Astrocyte of the spinal cord (primary cell): ENCODE measurements at regions not wholly inside any gene's neighbourhood (a gene's known extent, or its start where the extent isn't known, plus 50 kb on each side); places are given as distances from the start of the nearest gene placed in this dataset.

Source experiments
- DNase-seq: peaks from one replicate; pipeline ENCODE4 v3.0.0; 2011; ENCODE audit warnings: low read depth, low spot score
- H3K4me3 ChIP-seq: 2 replicates; pipeline ENCODE4 v1.5.1; 2011; ENCODE audit warnings: low read depth, mild to moderate bottlenecking, low read length, moderate library complexity
- CTCF ChIP-seq: IDR thresholded peaks from 2 replicates; pipeline ENCODE4 v1.5.1; 2012; ENCODE audit warnings: low read depth, mild to moderate bottlenecking, low read length, inconsistent platforms
- in situ Hi-C: cut with HindIII; loops from 2 replicates; pipeline ENCODE4 v1.10.0; 2017; ENCODE audit warnings: low sequenced_read_pairs

GRCh38 chr13:34506796-34507195 lies 435.3 kb upstream of the NBEA start:
- TF ChIP-seq CTCF, result no peak
- H3K4me3 ChIP-seq, result no peak overlapping the region
- in situ Hi-C loops, result no loop called here
- no peak for DNase-seq

GRCh38 chr13:34507630-34508029 lies 434.4 kb upstream of the NBEA start:
- H3K4me3 ChIP-seq, result no peak overlapping the region
- in situ Hi-C loops, result no loop called here
- TF ChIP-seq CTCF, result no peak
- DNase-seq, result no peak

- in situ Hi-C loops, result no loop called here
- no peak for TF ChIP-seq CTCF
- DNase-seq, result no peak
- no peak overlapping the region for H3K4me3 ChIP-seq
Observed at GRCh38 chr13:34512817-34513216, 429.3 kb upstream of the NBEA start.

- no peak for TF ChIP-seq CTCF
- DNase-seq, result no peak
- H3K4me3 ChIP-seq, result no peak overlapping the region
- in situ Hi-C loops, result no loop called here
Observed at GRCh38 chr13:34513526-34513925, 428.5 kb upstream of the NBEA start.

- TF ChIP-seq CTCF, result no peak
- no peak for DNase-seq
- in situ Hi-C loops, result no loop called here
- H3K4me3 ChIP-seq, result no peak overlapping the region
Observed at GRCh38 chr13:34515201-34515600, 426.9 kb upstream of the NBEA start.

- in situ Hi-C loops, result no loop called here
- no peak for DNase-seq
- no peak for TF ChIP-seq CTCF
- no peak overlapping the region for H3K4me3 ChIP-seq
Observed at GRCh38 chr13:34521171-34521570, 420.9 kb upstream of the NBEA start.

- H3K4me3 ChIP-seq, result no peak overlapping the region
- in situ Hi-C loops, result no loop called here
- DNase-seq, result peak; percentile 22
- TF ChIP-seq CTCF, result no peak
Observed at GRCh38 chr13:34522808-34523207, 419.3 kb upstream of the NBEA start.
